HepG2 (cell line): ENCODE measurements at regions not wholly inside any gene's neighbourhood (a gene's known extent, or its start where the extent isn't known, plus 50 kb on each side); places are given as distances from the start of the nearest gene placed in this dataset.

Experiments used
- MED1 ChIP-seq: sonication (generic); formaldehyde crosslinking; IDR thresholded peaks from 2 replicates; pipeline ENCODE4 v1.4.0; 2020; ENCODE audit warnings: missing genetic modification reagents
- REPIN1 ChIP-seq: sonication (generic); formaldehyde crosslinking; IDR thresholded peaks from 2 replicates; pipeline ENCODE4 v1.8.0; 2022; ENCODE audit warnings: missing genetic modification reagents, low read depth, mild to moderate bottlenecking, borderline replicate concordance
- ZNF343 ChIP-seq: sonication (generic); formaldehyde crosslinking; IDR thresholded peaks from 2 replicates; pipeline ENCODE4 v1.4.0; 2020; ENCODE audit warnings: mild to moderate bottlenecking, missing genetic modification reagents
- ZNF629 ChIP-seq: sonication (generic); formaldehyde crosslinking; conservative IDR thresholded peaks from 2 replicates; pipeline ENCODE4 v1.5.0; 2020; ENCODE audit warnings: missing genetic modification reagents
- TF ChIP-seq, protein P1 (sequence below), 2 experiments: sonication (generic) in 1 of 2; formaldehyde crosslinking in 1 of 2; IDR thresholded peaks; 2 replicates each; pipeline versions ENCODE4 v1.4.0 to v1.6.1; 2018 to 2020; ENCODE audit warnings: missing genetic modification reagents in 2 of 2, borderline replicate concordance in 1 of 2, low read depth in 1 of 2, mild to moderate bottlenecking in 1 of 2, missing biosample characterization in 1 of 2
- TF ChIP-seq, protein P2 (sequence below): sonication (generic); formaldehyde crosslinking; IDR thresholded peaks from 2 replicates; pipeline ENCODE4 v1.5.0; 2020; ENCODE audit warnings: mild to moderate bottlenecking, missing genetic modification reagents, borderline replicate concordance
- TF ChIP-seq, protein P3 (sequence below): sonication (generic); formaldehyde crosslinking; IDR thresholded peaks from 2 replicates; pipeline ENCODE4 v1.9.0; 2021; ENCODE audit warnings: missing genetic modification reagents, borderline replicate concordance

DNA sequence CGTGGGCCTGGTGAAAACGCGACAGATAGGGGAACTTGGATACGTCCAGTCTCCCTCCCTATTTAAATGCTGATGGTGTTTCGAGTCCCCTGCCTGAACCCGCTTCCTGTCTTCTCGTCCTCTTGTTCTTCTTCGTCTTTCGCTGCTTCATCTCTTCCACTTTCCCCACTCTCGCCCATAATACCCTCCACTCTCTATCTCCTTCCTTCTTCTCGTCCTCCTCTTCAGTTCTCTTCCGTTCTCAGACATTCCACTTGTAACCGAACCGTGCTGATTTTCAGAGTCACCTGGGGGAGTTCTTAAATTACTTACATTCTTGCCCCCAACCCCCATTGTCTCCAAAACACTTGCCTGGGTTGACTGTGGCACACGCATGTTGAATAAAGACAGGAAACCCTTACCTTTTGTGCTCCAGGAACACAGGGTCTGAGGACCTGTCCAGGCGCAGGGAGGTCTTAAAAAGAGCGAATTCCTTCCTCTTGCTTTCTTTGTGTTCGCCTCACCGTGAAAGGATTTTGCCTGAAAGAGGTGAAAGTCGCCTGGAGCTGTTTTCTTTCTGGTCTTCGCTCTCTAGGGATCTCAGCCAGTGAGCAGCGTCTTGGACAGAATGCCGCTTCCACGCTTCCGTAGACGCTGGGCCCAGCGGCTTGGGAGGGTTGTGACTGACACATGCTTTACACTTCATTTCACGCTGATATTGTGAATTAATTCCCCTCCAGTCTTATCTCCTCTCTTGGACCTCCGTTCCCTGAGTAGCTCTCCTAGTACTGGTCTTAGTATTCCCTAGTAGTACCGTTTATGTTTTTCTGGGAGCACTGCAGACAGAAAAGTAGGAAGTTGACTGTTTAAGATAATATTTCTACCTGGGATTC is 184.0 kb downstream of the GPX5 start (continued):
- TF ChIP-seq ZNF343 (CRISPR knock-in tag) = 0 out of 2 replicates have a peak, but pooled peaks have one; percentile 28
- TF ChIP-seq, protein P1, sequence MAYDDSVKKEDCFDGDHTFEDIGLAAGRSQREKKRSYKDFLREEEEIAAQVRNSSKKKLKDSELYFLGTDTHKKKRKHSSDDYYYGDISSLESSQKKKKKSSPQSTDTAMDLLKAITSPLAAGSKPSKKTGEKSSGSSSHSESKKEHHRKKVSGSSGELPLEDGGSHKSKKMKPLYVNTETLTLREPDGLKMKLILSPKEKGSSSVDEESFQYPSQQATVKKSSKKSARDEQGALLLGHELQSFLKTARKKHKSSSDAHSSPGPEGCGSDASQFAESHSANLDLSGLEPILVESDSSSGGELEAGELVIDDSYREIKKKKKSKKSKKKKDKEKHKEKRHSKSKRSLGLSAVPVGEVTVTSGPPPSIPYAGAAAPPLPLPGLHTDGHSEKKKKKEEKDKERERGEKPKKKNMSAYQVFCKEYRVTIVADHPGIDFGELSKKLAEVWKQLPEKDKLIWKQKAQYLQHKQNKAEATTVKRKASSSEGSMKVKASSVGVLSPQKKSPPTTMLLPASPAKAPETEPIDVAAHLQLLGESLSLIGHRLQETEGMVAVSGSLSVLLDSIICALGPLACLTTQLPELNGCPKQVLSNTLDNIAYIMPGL (CRISPR knock-in tag; IDR thresholded peaks at IDR 0.05; ENCODE audit: borderline replicate concordance in 1 of 2, low read depth in 1 of 2) = peak in 1 of 2 experiments; percentile 3; a peak in 1 of 4 replicates
- 0 out of 2 replicates have a peak, but pooled peaks have one; percentile 6 for TF ChIP-seq ZNF629 (CRISPR knock-in tag)
- TF ChIP-seq, protein P2, sequence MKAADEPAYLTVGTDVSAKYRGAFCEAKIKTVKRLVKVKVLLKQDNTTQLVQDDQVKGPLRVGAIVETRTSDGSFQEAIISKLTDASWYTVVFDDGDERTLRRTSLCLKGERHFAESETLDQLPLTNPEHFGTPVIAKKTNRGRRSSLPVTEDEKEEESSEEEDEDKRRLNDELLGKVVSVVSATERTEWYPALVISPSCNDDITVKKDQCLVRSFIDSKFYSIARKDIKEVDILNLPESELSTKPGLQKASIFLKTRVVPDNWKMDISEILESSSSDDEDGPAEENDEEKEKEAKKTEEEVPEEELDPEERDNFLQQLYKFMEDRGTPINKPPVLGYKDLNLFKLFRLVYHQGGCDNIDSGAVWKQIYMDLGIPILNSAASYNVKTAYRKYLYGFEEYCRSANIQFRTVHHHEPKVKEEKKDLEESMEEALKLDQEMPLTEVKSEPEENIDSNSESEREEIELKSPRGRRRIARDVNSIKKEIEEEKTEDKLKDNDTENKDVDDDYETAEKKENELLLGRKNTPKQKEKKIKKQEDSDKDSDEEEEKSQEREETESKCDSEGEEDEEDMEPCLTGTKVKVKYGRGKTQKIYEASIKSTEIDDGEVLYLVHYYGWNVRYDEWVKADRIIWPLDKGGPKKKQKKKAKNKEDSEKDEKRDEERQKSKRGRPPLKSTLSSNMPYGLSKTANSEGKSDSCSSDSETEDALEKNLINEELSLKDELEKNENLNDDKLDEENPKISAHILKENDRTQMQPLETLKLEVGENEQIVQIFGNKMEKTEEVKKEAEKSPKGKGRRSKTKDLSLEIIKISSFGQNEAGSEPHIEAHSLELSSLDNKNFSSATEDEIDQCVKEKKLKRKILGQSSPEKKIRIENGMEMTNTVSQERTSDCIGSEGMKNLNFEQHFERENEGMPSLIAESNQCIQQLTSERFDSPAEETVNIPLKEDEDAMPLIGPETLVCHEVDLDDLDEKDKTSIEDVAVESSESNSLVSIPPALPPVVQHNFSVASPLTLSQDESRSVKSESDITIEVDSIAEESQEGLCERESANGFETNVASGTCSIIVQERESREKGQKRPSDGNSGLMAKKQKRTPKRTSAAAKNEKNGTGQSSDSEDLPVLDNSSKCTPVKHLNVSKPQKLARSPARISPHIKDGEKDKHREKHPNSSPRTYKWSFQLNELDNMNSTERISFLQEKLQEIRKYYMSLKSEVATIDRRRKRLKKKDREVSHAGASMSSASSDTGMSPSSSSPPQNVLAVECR = 0 out of 2 replicates have a peak, but pooled peaks have one; percentile 25
- 0 out of 2 replicates have a peak, but pooled peaks have one; percentile 2 for TF ChIP-seq MED1
- TF ChIP-seq, protein P3, sequence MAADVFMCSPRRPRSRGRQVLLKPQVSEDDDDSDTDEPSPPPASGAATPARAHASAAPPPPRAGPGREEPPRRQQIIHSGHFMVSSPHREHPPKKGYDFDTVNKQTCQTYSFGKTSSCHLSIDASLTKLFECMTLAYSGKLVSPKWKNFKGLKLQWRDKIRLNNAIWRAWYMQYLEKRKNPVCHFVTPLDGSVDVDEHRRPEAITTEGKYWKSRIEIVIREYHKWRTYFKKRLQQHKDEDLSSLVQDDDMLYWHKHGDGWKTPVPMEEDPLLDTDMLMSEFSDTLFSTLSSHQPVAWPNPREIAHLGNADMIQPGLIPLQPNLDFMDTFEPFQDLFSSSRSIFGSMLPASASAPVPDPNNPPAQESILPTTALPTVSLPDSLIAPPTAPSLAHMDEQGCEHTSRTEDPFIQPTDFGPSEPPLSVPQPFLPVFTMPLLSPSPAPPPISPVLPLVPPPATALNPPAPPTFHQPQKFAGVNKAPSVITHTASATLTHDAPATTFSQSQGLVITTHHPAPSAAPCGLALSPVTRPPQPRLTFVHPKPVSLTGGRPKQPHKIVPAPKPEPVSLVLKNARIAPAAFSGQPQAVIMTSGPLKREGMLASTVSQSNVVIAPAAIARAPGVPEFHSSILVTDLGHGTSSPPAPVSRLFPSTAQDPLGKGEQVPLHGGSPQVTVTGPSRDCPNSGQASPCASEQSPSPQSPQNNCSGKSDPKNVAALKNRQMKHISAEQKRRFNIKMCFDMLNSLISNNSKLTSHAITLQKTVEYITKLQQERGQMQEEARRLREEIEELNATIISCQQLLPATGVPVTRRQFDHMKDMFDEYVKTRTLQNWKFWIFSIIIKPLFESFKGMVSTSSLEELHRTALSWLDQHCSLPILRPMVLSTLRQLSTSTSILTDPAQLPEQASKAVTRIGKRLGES (CRISPR knock-in tag) = no peak
- TF ChIP-seq REPIN1 = 0 out of 2 replicates have a peak, but pooled peaks have one; percentile 25
- TF ChIP-seq, all 625 proteins: peak for 8
